H1 (cell line): ENCODE measurements at regions not wholly inside any gene's neighbourhood (a gene's known extent, or its start where the extent isn't known, plus 50 kb on each side); places are given as distances from the start of the nearest gene placed in this dataset.
A peak's percentile ranks its signal among the peaks of the same experiment; 100 is the strongest.

Experiments
- CTCF ChIA-PET: fragments of 300-600 bp; sonication (Branson Sonifier 250); formaldehyde crosslinking; loops from one replicate; lab custom pipeline; 2021; ENCODE audit not compliant: partially characterized antibody; lab: Charles Lee
- POLR2A ChIA-PET: fragments of 300-600 bp; sonication (Branson Sonifier 250); formaldehyde crosslinking; loops from one replicate; lab custom pipeline; 2021; ENCODE audit warnings: inconsistent platforms; ENCODE audit not compliant: partially characterized antibody; lab: Charles Lee
- DNase-seq, 2 experiments: peaks; one replicate each; pipeline versions ENCODE4 v3.0.0 to v3.0.0-alpha.2; 2010 to 2022; ENCODE audit warnings: low spot score in 2 of 2, low read depth in 1 of 2, mixed read lengths in 1 of 2
- FAIRE-seq: peaks from 2 replicates; lab custom pipeline; 2011; peaks lifted over from hg19 to GRCh38; lab: Jason Lieb, UNC
- H2AFZ ChIP-seq: 2 replicates; pipeline ENCODE4 v1.8.1; 2012; ENCODE audit warnings: low read length, inconsistent platforms
- H2AK5ac ChIP-seq: 2 replicates; pipeline ENCODE4 v1.6.1; 2013; ENCODE audit warnings: low read depth, low read length
- H2BK120ac ChIP-seq: replicated peaks from 2 replicates; pipeline ENCODE3; 2013; ENCODE audit warnings: low read depth, low read length, inconsistent platforms
- H2BK12ac ChIP-seq: 2 replicates; pipeline ENCODE4 v1.6.1; 2013; ENCODE audit warnings: low read depth, low read length
- H2BK15ac ChIP-seq: 2 replicates; pipeline ENCODE4 v1.6.1; 2013; ENCODE audit warnings: low read length
- H2BK20ac ChIP-seq: 2 replicates; pipeline ENCODE4 v1.6.1; 2013; ENCODE audit warnings: low read length
- H2BK5ac ChIP-seq: 2 replicates; pipeline ENCODE4 v1.6.1; 2013; ENCODE audit warnings: low read depth, low read length
- H3K14ac ChIP-seq: 2 replicates; pipeline ENCODE4 v1.6.1; 2013; ENCODE audit warnings: inconsistent platforms; ENCODE audit not compliant: insufficient read length
- H3K18ac ChIP-seq: 2 replicates; pipeline ENCODE4 v1.6.1; 2013; ENCODE audit warnings: low read length; ENCODE audit errors: extremely low read depth
- H3K23ac ChIP-seq: 2 replicates; pipeline ENCODE4 v1.6.1; 2013; ENCODE audit warnings: inconsistent platforms; ENCODE audit not compliant: insufficient read length
- H3K23me2 ChIP-seq: 2 replicates; pipeline ENCODE4 v1.6.1; 2013; ENCODE audit warnings: low read depth, low read length
- H3K27ac ChIP-seq: 2 replicates; pipeline ENCODE4 v1.6.1; 2011; ENCODE audit warnings: low read depth, low read length, inconsistent platforms
- H3K27me3 ChIP-seq, 4 experiments: replicated peaks in 1 of 4; 1 replicate in 1 of 4; 2 replicates in 3 of 4; pipeline versions ENCODE4 v1.6.1 to v1.8.1; 2011 to 2013; ENCODE audit warnings: low read length in 3 of 4, mild to moderate bottlenecking in 3 of 4, inconsistent platforms in 2 of 4, mixed read lengths in 2 of 4, moderate library complexity in 1 of 4; ENCODE audit not compliant: control insufficient read depth in 3 of 4, insufficient read depth in 3 of 4; ENCODE audit errors: extremely low read depth in 1 of 4
- H3K36me3 ChIP-seq, 4 experiments: 2 replicates each; pipeline versions ENCODE4 v1.6.1 to v1.8.1; 2011 to 2013; ENCODE audit warnings: mild to moderate bottlenecking in 4 of 4, low read length in 3 of 4, moderate library complexity in 2 of 4, control low read depth in 1 of 4, inconsistent platforms in 1 of 4; ENCODE audit not compliant: insufficient read depth in 4 of 4, control insufficient read depth in 2 of 4
- H3K4ac ChIP-seq: replicated peaks from 2 replicates; pipeline ENCODE3; 2013; ENCODE audit warnings: low read length, low read depth, mixed read lengths, inconsistent platforms; ENCODE audit not compliant: insufficient read length
- H3K4me1 ChIP-seq, 4 experiments: replicated peaks in 1 of 4; 1 replicate in 1 of 4; 2 replicates in 3 of 4; pipeline versions ENCODE4 v1.6.1 to v1.8.1; 2011 to 2013; ENCODE audit warnings: low read length in 3 of 4, inconsistent platforms in 2 of 4, mixed read lengths in 1 of 4; ENCODE audit not compliant: insufficient read depth in 4 of 4, control insufficient read depth in 3 of 4
- H3K4me2 ChIP-seq, 2 experiments: 2 replicates each; pipeline versions ENCODE4 v1.6.1 to v1.8.1; 2011 to 2013; ENCODE audit warnings: low read depth in 2 of 2, low read length in 2 of 2, control low read depth in 1 of 2, inconsistent platforms in 1 of 2, mild to moderate bottlenecking in 1 of 2; ENCODE audit not compliant: insufficient read depth in 1 of 2
- H3K4me3 ChIP-seq, 4 experiments: fragments of 200-600, 300-600 bp in 1 of 4; sonication (generic), shearing (Covaris generic), sonication (Bioruptor Twin) in 1 of 4; 2 replicates each; pipeline versions ENCODE4 v1.5.1 to v1.8.1; 2011 to 2016; ENCODE audit warnings: low read length in 4 of 4, low read depth in 3 of 4, control low read depth in 2 of 4, inconsistent platforms in 2 of 4, mild to moderate bottlenecking in 2 of 4, mixed read lengths in 1 of 4, moderate library complexity in 1 of 4; ENCODE audit not compliant: insufficient read depth in 2 of 4; ENCODE audit errors: extremely low read depth in 1 of 4
- H3K56ac ChIP-seq: replicated peaks from 2 replicates; pipeline ENCODE3; 2013; ENCODE audit warnings: low read depth, mild to moderate bottlenecking, mixed read lengths, low read length, inconsistent platforms; ENCODE audit not compliant: insufficient read length
- H3K79me1 ChIP-seq: 2 replicates; pipeline ENCODE4 v1.6.1; 2013; ENCODE audit warnings: low read depth, low read length, control low read depth
- H3K79me2 ChIP-seq, 2 experiments: 2 replicates each; pipeline versions ENCODE4 v1.6.1 to v1.8.1; 2012 to 2013; ENCODE audit warnings: low read length in 2 of 2, mild to moderate bottlenecking in 2 of 2, inconsistent platforms in 1 of 2; ENCODE audit not compliant: insufficient read depth in 2 of 2, control insufficient read depth in 1 of 2
- H3K9ac ChIP-seq, 4 experiments: replicated peaks in 1 of 4; 1 replicate in 1 of 4; 2 replicates in 3 of 4; pipeline versions ENCODE4 v1.6.1 to v1.8.1; 2011 to 2013; ENCODE audit warnings: low read depth in 3 of 4, low read length in 3 of 4, control low read depth in 2 of 4, mild to moderate bottlenecking in 2 of 4, moderate library complexity in 2 of 4, inconsistent platforms in 1 of 4; ENCODE audit errors: extremely low read depth in 1 of 4
- H3K9me3 ChIP-seq, 2 experiments: 2 replicates each; pipeline versions ENCODE4 v1.6.1 to v1.8.1; 2012 to 2013; ENCODE audit warnings: mild to moderate bottlenecking in 2 of 2, moderate library complexity in 2 of 2, control low read depth in 1 of 2, inconsistent platforms in 1 of 2, low read depth in 1 of 2, low read length in 1 of 2, mixed read lengths in 1 of 2; ENCODE audit not compliant: insufficient read depth in 2 of 2
- H4K20me1 ChIP-seq, 2 experiments: replicated peaks in 1 of 2; 2 replicates each; pipeline versions ENCODE3 to v1.8.1; 2011 to 2013; ENCODE audit warnings: inconsistent platforms in 2 of 2, low read length in 2 of 2, mild to moderate bottlenecking in 1 of 2; ENCODE audit not compliant: insufficient read depth in 2 of 2, control insufficient read depth in 1 of 2
- H4K5ac ChIP-seq: 2 replicates; pipeline ENCODE4 v1.6.1; 2013; ENCODE audit warnings: low read length, low read depth, mixed read lengths, inconsistent platforms; ENCODE audit not compliant: insufficient read length
- H4K8ac ChIP-seq: 2 replicates; pipeline ENCODE4 v1.8.0; 2013; ENCODE audit warnings: mild to moderate bottlenecking, moderate library complexity, low read length, inconsistent platforms; ENCODE audit not compliant: insufficient read depth; ENCODE audit errors: extremely low read depth
- H4K91ac ChIP-seq: replicated peaks from 2 replicates; pipeline ENCODE3; 2013; ENCODE audit warnings: low read length, mixed read lengths, inconsistent platforms; ENCODE audit not compliant: insufficient read length
- CBX5 ChIP-seq: fragments of 300-800, 300-1000 bp; sonication (generic); IDR thresholded peaks from 2 replicates; pipeline ENCODE4 v1.7.1; 2016; ENCODE audit warnings: antibody characterized with exemption, low read length, low read depth
- EZH2 ChIP-seq: fragments of 200-600 bp; sonication (generic); IDR thresholded peaks from 2 replicates; pipeline ENCODE4 v1.7.1; 2012; ENCODE audit warnings: low read depth, mild to moderate bottlenecking, moderate library complexity, low read length, inconsistent platforms; ENCODE audit not compliant: severe bottlenecking
- PHF8 ChIP-seq: fragments of 200-600 bp; sonication (generic); conservative IDR thresholded peaks from 2 replicates; pipeline ENCODE4 v1.7.1; 2012; ENCODE audit warnings: low read depth, mild to moderate bottlenecking, inconsistent platforms, low read length, moderate library complexity
- RAD21 ChIP-seq, 2 experiments: IDR thresholded peaks in 1 of 2; conservative IDR thresholded peaks in 1 of 2; 2 replicates each; pipeline ENCODE4 v1.6.1; 2011; ENCODE audit warnings: low read depth in 2 of 2, low read length in 2 of 2, improper control_type of control experiment in 1 of 2, inconsistent platforms in 1 of 2, mild to moderate bottlenecking in 1 of 2, moderate library complexity in 1 of 2
- TCF12 ChIP-seq: IDR thresholded peaks from 2 replicates; pipeline ENCODE4 v1.6.1; 2011; ENCODE audit warnings: low read depth, mild to moderate bottlenecking, low read length
- WGBS, 2 experiments: shearing (Covaris generic) in 1 of 2; methylation state at CpG; one replicate each; pipeline versions ENCODE4 v1.1.6 to v1.1.7; 2013 to 2015; ENCODE audit warnings: low lambda C conversion rate in 2 of 2, mixed read lengths in 2 of 2, inconsistent platforms in 1 of 2, low coverage in 1 of 2, missing lambda C conversion rate in 1 of 2; ENCODE audit not compliant: insufficient replicate concordance in 2 of 2, insufficient coverage in 1 of 2, insufficient read length in 1 of 2; ENCODE audit errors: extremely low coverage in 1 of 2, missing lambda C conversion rate in 1 of 2; 5-methylcytosine and 5-hydroxymethylcytosine counted together

DNA sequence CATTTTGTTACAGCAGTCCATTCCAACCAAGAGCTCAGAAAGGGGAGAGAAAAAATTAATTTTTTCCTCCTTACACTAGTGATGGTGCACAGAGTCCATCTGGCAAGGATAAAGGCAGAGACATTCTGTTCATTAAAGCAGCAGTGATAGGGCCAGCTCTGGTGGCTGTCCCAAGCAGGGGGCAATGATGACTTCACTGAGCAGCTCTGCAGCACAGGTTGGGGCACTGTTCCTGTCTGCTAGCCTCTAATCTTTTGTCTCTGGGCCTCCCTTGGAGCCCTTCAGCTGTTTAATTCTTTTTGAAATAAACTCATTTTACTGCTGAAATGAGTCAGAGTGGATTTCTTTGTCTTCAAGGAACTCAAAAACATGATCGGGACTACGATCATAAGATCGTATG lies 200.9 kb upstream of the PLXNC1 start:
- no peak overlapping the region for H2BK12ac ChIP-seq
- POLR2A ChIA-PET, result no interaction called here
- H2AFZ ChIP-seq, result no peak overlapping the region
- H4K8ac ChIP-seq, result no peak overlapping the region
- no peak overlapping the region for H3K4me3 ChIP-seq
- CTCF ChIA-PET, result interaction anchor here (1.3 to 2.4 kb wide), 3 partner anchors 9 to 128 kb away, joined by 4 to 9 read pairs (median 4); no protein-coding TSS in a partner anchor
- no peak overlapping the region for H3K18ac ChIP-seq
- H3K27ac ChIP-seq, result no peak overlapping the region
- DNase-seq (no peak), FAIRE-seq (peak; percentile 36)
- H3K56ac ChIP-seq, result no peak overlapping the region
- H3K4me1 ChIP-seq, result no peaks in the 10 kb centered on the region
- H2BK20ac ChIP-seq, result no peak overlapping the region
- whole genome bisulfite sequencing, 2 experiments, result 92% methylated on average over 3 of the region's 3 CpGs; no CpG with 5 or more reads in 1 of the 2 experiments
- H3K9ac ChIP-seq, result no peak overlapping the region
- no peaks in the 10 kb centered on the region for H3K9me3 ChIP-seq
- no peak overlapping the region for H2BK5ac ChIP-seq
- H3K36me3 ChIP-seq, result no peaks in the 10 kb centered on the region
- H4K5ac ChIP-seq, result no peak overlapping the region
- H3K23me2 ChIP-seq, result no peaks in the 10 kb centered on the region
- H3K27me3 ChIP-seq, result no peaks in the 10 kb centered on the region
- H4K20me1 ChIP-seq, result no peaks in the 10 kb centered on the region
- no peaks in the 10 kb centered on the region; the same call in 1 of the 2 replicates for H3K79me1 ChIP-seq
- H3K79me2 ChIP-seq, result no peaks in the 10 kb centered on the region
- no peak overlapping the region for H2BK15ac ChIP-seq
- H3K23ac ChIP-seq, result no peak overlapping the region
- H3K4ac ChIP-seq, result no peak overlapping the region
- no peak overlapping the region for H2AK5ac ChIP-seq
- no peak overlapping the region for H2BK120ac ChIP-seq
- no peak overlapping the region for H4K91ac ChIP-seq
- H3K14ac ChIP-seq, result no peak overlapping the region
- TF ChIP-seq EZH2, result no peak
- TF ChIP-seq CBX5, result no peak
- no peak for TF ChIP-seq TCF12
- TF ChIP-seq RAD21 (IDR thresholded peaks at IDR 0.05 in 1 of 2, conservative IDR thresholded peaks at IDR 0.05 in 1 of 2; ENCODE audit: low read depth in 2 of 2, low read length in 2 of 2), result no peak
- no peak for TF ChIP-seq PHF8
- no peak overlapping the region for H3K4me2 ChIP-seq
